Trophoblast cell (in vitro differentiated cells and primary cell): ENCODE measurements at regions not wholly inside any gene's neighbourhood (a gene's known extent, or its start where the extent isn't known, plus 50 kb on each side); places are given as distances from the start of the nearest gene placed in this dataset.
A peak's percentile ranks its signal among the peaks of the same experiment; 100 is the strongest.
"Not testable (repeated sequence)": the region's sequence is repeated elsewhere in the genome, so short reads cannot be mapped to it uniquely, and the experiment has no call there.

ENCODE experiments used
- DNase-seq, 2 donors: peaks; one replicate each; pipeline ENCODE4 v3.0.0-alpha.2; 2016
- H2AFZ ChIP-seq: 2 replicates; pipeline ENCODE4 v1.6.1; 2013; ENCODE audit warnings: low read length, moderate library complexity, mild to moderate bottlenecking; ENCODE audit not compliant: insufficient read depth, poor library complexity
- H2AK5ac ChIP-seq: 2 replicates; pipeline ENCODE4 v1.6.1; 2013; ENCODE audit warnings: mild to moderate bottlenecking, low read length
- H2BK120ac ChIP-seq: 2 replicates; pipeline ENCODE4 v1.6.1; 2013; ENCODE audit warnings: low read length, mild to moderate bottlenecking, moderate library complexity; ENCODE audit not compliant: insufficient read depth, poor library complexity
- H2BK12ac ChIP-seq: 2 replicates; pipeline ENCODE4 v1.6.1; 2013; ENCODE audit warnings: mild to moderate bottlenecking, low read length, moderate library complexity
- H2BK5ac ChIP-seq: 2 replicates; pipeline ENCODE4 v1.6.1; 2013; ENCODE audit warnings: low read length, low read depth, moderate library complexity, mild to moderate bottlenecking; ENCODE audit not compliant: poor library complexity
- H3K14ac ChIP-seq: 2 replicates; pipeline ENCODE4 v1.6.1; 2013; ENCODE audit warnings: mild to moderate bottlenecking, low read length
- H3K18ac ChIP-seq: 2 replicates; pipeline ENCODE4 v1.6.1; 2013; ENCODE audit warnings: mild to moderate bottlenecking, low read length
- H3K23ac ChIP-seq: 2 replicates; pipeline ENCODE4 v1.6.1; 2013; ENCODE audit warnings: low read length
- H3K27ac ChIP-seq: 2 replicates; pipeline ENCODE4 v1.5.1; 2013; ENCODE audit warnings: low read depth, mild to moderate bottlenecking, inconsistent platforms, low read length, moderate library complexity
- H3K27me3 ChIP-seq: 2 replicates; pipeline ENCODE4 v1.6.1; 2013; ENCODE audit warnings: inconsistent platforms, mild to moderate bottlenecking, low read length, moderate library complexity; ENCODE audit not compliant: insufficient read depth
- H3K36me3 ChIP-seq, 2 experiments: 1 replicate in 1 of 2; 2 replicates in 1 of 2; pipeline ENCODE4 v1.6.1; 2013; ENCODE audit warnings: low read length in 2 of 2, mild to moderate bottlenecking in 2 of 2, moderate library complexity in 1 of 2; ENCODE audit not compliant: insufficient read depth in 2 of 2, control insufficient read depth in 1 of 2
- H3K4ac ChIP-seq: 2 replicates; pipeline ENCODE4 v1.6.1; 2013; ENCODE audit warnings: low read depth, mild to moderate bottlenecking, low read length, moderate library complexity
- H3K4me1 ChIP-seq, 2 experiments: 1 replicate in 1 of 2; 2 replicates in 1 of 2; pipeline ENCODE4 v1.6.1; 2013; ENCODE audit warnings: low read length in 2 of 2, mild to moderate bottlenecking in 2 of 2, moderate library complexity in 1 of 2; ENCODE audit not compliant: insufficient read depth in 2 of 2, control insufficient read depth in 1 of 2
- H3K4me2 ChIP-seq: 2 replicates; pipeline ENCODE4 v1.6.1; 2013; ENCODE audit warnings: inconsistent platforms, mild to moderate bottlenecking, low read length, moderate library complexity
- H3K4me3 ChIP-seq: 2 replicates; pipeline ENCODE4 v1.5.1; 2013; ENCODE audit warnings: mild to moderate bottlenecking, low read depth, low read length, inconsistent platforms
- H3K79me1 ChIP-seq: one replicate; pipeline ENCODE4 v1.6.1; 2013; ENCODE audit warnings: low read length
- H3K79me2 ChIP-seq: 2 replicates; pipeline ENCODE4 v1.6.1; 2013; ENCODE audit warnings: low read length, mild to moderate bottlenecking; ENCODE audit not compliant: control insufficient read depth, insufficient read depth, poor library complexity
- H3K9ac ChIP-seq: 2 replicates; pipeline ENCODE4 v1.6.1; 2013; ENCODE audit warnings: mild to moderate bottlenecking, low read length
- H3K9me3 ChIP-seq: 2 replicates; pipeline ENCODE4 v1.6.1; 2013; ENCODE audit warnings: low read depth, mild to moderate bottlenecking, control low read depth, inconsistent platforms, low read length; ENCODE audit not compliant: insufficient read depth
- H4K12ac ChIP-seq: 2 replicates; pipeline ENCODE4 v1.6.1; 2013; ENCODE audit warnings: low read depth, mild to moderate bottlenecking, low read length, moderate library complexity
- H4K8ac ChIP-seq: 2 replicates; pipeline ENCODE4 v1.6.1; 2013; ENCODE audit warnings: low read depth, mild to moderate bottlenecking, low read length, moderate library complexity
- H4K91ac ChIP-seq: one replicate; pipeline ENCODE4 v1.6.1; 2013; ENCODE audit warnings: low read depth, mild to moderate bottlenecking, low read length, moderate library complexity
- WGBS: extraction: QIAGEN DNeasy Blood & Tissue Kit; methylation state at CpG from one replicate; pipeline ENCODE4 v1.1.7; 2013; ENCODE audit warnings: missing lambda C conversion rate; ENCODE audit not compliant: insufficient read length, insufficient coverage; ENCODE audit errors: extremely low coverage; 5-methylcytosine and 5-hydroxymethylcytosine counted together

GRCh38 chr21:9739240-9739639, 782.1 kb upstream of the TPTE start:
- H3K79me2 ChIP-seq, result no peaks in the 10 kb centered on the region
- H3K4me3 ChIP-seq, result no peak overlapping the region
- H3K27ac ChIP-seq, result no peak overlapping the region
- H4K91ac ChIP-seq, result no peak overlapping the region
- H3K18ac ChIP-seq, result no peak overlapping the region
- no peak overlapping the region for H2BK120ac ChIP-seq
- no peak overlapping the region for H4K8ac ChIP-seq
- H2AFZ ChIP-seq, result no peak overlapping the region
- no peak overlapping the region for H3K14ac ChIP-seq
- no peaks in the 10 kb centered on the region for H3K36me3 ChIP-seq
- H2BK12ac ChIP-seq, result no peak overlapping the region
- no peak overlapping the region for H2AK5ac ChIP-seq
- H2BK5ac ChIP-seq, result no peak overlapping the region
- no peaks in the 10 kb centered on the region for H3K4me1 ChIP-seq
- no peak for DNase-seq
- no peaks in the 10 kb centered on the region for H3K79me1 ChIP-seq
- peak overlapping the region; percentile 12 for H3K9ac ChIP-seq
- H3K23ac ChIP-seq, result no peak overlapping the region
- H3K9me3 ChIP-seq, result peaks cover 40% of the 10 kb centered on the region
- no peak overlapping the region for H4K12ac ChIP-seq
- no peaks in the 10 kb centered on the region for H3K27me3 ChIP-seq
- H3K4me2 ChIP-seq, result no peak overlapping the region
- no CpG with 5 or more reads among the region's 3 CpGs for WGBS
- H3K4ac ChIP-seq, result no peak overlapping the region

- H2BK5ac ChIP-seq, H3K4me2 ChIP-seq, H3K27ac ChIP-seq, H2AFZ ChIP-seq, H3K4me1 ChIP-seq, H2BK12ac ChIP-seq, H3K4ac ChIP-seq, H3K9ac ChIP-seq, H3K27me3 ChIP-seq, H3K79me2 ChIP-seq, DNase-seq, H3K14ac ChIP-seq, H3K18ac ChIP-seq, H4K8ac ChIP-seq, H3K79me1 ChIP-seq, H3K23ac ChIP-seq, H2AK5ac ChIP-seq, H4K91ac ChIP-seq, H4K12ac ChIP-seq, H3K36me3 ChIP-seq, H3K4me3 ChIP-seq, H2BK120ac ChIP-seq: not testable (repeated sequence)
- H3K9me3 ChIP-seq, result peaks cover 40% of the 10 kb centered on the region
- no CpG with 5 or more reads among the region's 8 CpGs for WGBS
Measured at GRCh38 chr21:9740177-9740941, 781.0 kb upstream of the TPTE start.

GRCh38 chr21:9740991-9741742, 780.2 kb upstream of the TPTE start:
- not testable (repeated sequence) for H3K4me2 ChIP-seq, H3K36me3 ChIP-seq, H4K12ac ChIP-seq, H4K8ac ChIP-seq, H3K4me1 ChIP-seq, H3K9ac ChIP-seq, H3K4ac ChIP-seq, H3K23ac ChIP-seq, H3K79me2 ChIP-seq, H4K91ac ChIP-seq, H2BK120ac ChIP-seq, H2AK5ac ChIP-seq, H3K18ac ChIP-seq, H3K27ac ChIP-seq, H3K4me3 ChIP-seq, H2AFZ ChIP-seq, DNase-seq, H2BK5ac ChIP-seq, H3K14ac ChIP-seq, H2BK12ac ChIP-seq, H3K27me3 ChIP-seq, H3K79me1 ChIP-seq
- H3K9me3 ChIP-seq, result peaks cover 38% of the 10 kb centered on the region
- WGBS, result no CpG with 5 or more reads among the region's 8 CpGs

- H3K9ac ChIP-seq, result not testable (repeated sequence)
Measured at GRCh38 chr21:9743566-9743965, 777.8 kb upstream of the TPTE start.

More at GRCh38 chr21:9743566-9743965, 777.8 kb upstream of the TPTE start:
- not testable (repeated sequence) for H3K18ac ChIP-seq, H3K4ac ChIP-seq, H3K36me3 ChIP-seq, H2BK120ac ChIP-seq, H3K27me3 ChIP-seq, H2BK12ac ChIP-seq, H3K79me2 ChIP-seq, H3K14ac ChIP-seq, H3K79me1 ChIP-seq, H3K4me1 ChIP-seq, H4K91ac ChIP-seq, H4K12ac ChIP-seq, H3K4me3 ChIP-seq, DNase-seq, H3K27ac ChIP-seq, H3K23ac ChIP-seq, H2BK5ac ChIP-seq, H3K4me2 ChIP-seq, H2AK5ac ChIP-seq, H4K8ac ChIP-seq, H2AFZ ChIP-seq
- peaks cover 32% of the 10 kb centered on the region for H3K9me3 ChIP-seq
- no CpG with 5 or more reads among the region's 10 CpGs for WGBS
